ENCODE measurements at regions not wholly inside any gene's neighbourhood (a gene's known extent, or its start where the extent isn't known, plus 50 kb on each side); places are given as distances from the start of the nearest gene placed in this dataset.

DNA sequence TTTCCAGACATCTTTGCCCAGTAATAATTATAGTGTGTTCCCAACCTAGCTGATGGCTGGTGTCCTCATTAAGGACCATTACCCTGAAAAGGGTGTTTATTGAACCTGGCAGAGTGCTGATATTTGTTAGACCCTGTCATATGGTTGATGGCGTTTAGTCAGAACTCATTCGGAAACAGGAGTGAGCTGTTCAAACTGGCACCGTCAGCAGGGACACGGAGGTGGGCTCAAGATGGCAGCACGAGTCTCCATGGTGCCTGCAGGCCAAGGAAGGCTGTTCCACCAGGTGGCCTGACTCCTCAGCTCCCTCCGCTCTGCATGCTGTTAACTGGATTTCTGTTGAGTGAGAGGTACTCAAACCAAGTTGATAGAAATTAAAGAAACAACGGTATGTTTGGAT is 589.1 kb upstream of the MGMT start:
- TF ChIP-seq, protein P1, sequence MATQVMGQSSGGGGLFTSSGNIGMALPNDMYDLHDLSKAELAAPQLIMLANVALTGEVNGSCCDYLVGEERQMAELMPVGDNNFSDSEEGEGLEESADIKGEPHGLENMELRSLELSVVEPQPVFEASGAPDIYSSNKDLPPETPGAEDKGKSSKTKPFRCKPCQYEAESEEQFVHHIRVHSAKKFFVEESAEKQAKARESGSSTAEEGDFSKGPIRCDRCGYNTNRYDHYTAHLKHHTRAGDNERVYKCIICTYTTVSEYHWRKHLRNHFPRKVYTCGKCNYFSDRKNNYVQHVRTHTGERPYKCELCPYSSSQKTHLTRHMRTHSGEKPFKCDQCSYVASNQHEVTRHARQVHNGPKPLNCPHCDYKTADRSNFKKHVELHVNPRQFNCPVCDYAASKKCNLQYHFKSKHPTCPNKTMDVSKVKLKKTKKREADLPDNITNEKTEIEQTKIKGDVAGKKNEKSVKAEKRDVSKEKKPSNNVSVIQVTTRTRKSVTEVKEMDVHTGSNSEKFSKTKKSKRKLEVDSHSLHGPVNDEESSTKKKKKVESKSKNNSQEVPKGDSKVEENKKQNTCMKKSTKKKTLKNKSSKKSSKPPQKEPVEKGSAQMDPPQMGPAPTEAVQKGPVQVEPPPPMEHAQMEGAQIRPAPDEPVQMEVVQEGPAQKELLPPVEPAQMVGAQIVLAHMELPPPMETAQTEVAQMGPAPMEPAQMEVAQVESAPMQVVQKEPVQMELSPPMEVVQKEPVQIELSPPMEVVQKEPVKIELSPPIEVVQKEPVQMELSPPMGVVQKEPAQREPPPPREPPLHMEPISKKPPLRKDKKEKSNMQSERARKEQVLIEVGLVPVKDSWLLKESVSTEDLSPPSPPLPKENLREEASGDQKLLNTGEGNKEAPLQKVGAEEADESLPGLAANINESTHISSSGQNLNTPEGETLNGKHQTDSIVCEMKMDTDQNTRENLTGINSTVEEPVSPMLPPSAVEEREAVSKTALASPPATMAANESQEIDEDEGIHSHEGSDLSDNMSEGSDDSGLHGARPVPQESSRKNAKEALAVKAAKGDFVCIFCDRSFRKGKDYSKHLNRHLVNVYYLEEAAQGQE (IDR thresholded peaks at IDR 0.05; ENCODE audit: borderline replicate concordance) = no peak
- TF ChIP-seq SMC3 (conservative IDR thresholded peaks at IDR 0.05; ENCODE audit: poor library complexity) = no peak
- no peaks in the 10 kb centered on the region for H3K9me3 ChIP-seq (ENCODE audit: low read length)

DNA sequence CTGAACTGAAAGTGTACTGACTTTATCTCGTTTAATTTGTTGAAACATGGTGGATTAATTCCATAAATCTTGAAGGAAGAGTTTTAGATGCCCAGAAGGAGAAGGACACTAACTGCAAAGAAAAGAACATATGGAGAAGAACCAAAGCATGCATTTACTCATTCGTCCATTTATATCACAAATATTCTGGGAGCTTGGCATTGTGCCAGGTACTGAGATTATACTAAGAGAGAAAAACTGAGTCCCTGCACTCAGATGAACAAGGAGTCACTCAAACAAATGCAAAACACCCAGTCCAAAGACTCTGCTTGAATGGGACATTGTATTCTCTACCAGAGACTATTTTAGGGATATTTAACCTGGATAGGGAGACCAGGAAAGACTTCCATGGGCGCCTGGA is 588.0 kb upstream of the MGMT start:
- no peaks in the 10 kb centered on the region for H3K79me2 ChIP-seq (replicated peaks; ENCODE audit: insufficient read depth, low read length)
- H3K36me3 ChIP-seq (ENCODE audit: insufficient read depth, low read length) = no peaks in the 10 kb centered on the region
- no peak for TF ChIP-seq EP300 (conservative IDR thresholded peaks at IDR 0.05; ENCODE audit: poor library complexity, severe bottlenecking)
- no peak for TF ChIP-seq SMC3 (conservative IDR thresholded peaks at IDR 0.05; ENCODE audit: poor library complexity)
- TF ChIP-seq MXI1 (conservative IDR thresholded peaks at IDR 0.05; ENCODE audit: poor library complexity, severe bottlenecking) = no peak
- no peak for TF ChIP-seq POLR2AphosphoS5 (IDR thresholded peaks at IDR 0.05)
- no peak for TF ChIP-seq TAF1 (IDR thresholded peaks at IDR 0.05; ENCODE audit: low read depth)
- TF ChIP-seq EZH2 (IDR thresholded peaks at IDR 0.05; ENCODE audit: borderline replicate concordance, insufficient read depth, low read length, poor library complexity, severe bottlenecking) = no peak
- TF ChIP-seq, protein P2, sequence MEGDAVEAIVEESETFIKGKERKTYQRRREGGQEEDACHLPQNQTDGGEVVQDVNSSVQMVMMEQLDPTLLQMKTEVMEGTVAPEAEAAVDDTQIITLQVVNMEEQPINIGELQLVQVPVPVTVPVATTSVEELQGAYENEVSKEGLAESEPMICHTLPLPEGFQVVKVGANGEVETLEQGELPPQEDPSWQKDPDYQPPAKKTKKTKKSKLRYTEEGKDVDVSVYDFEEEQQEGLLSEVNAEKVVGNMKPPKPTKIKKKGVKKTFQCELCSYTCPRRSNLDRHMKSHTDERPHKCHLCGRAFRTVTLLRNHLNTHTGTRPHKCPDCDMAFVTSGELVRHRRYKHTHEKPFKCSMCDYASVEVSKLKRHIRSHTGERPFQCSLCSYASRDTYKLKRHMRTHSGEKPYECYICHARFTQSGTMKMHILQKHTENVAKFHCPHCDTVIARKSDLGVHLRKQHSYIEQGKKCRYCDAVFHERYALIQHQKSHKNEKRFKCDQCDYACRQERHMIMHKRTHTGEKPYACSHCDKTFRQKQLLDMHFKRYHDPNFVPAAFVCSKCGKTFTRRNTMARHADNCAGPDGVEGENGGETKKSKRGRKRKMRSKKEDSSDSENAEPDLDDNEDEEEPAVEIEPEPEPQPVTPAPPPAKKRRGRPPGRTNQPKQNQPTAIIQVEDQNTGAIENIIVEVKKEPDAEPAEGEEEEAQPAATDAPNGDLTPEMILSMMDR (IDR thresholded peaks at IDR 0.05; ENCODE audit: poor library complexity, severe bottlenecking) = no peak
- TF ChIP-seq, protein P1 (IDR thresholded peaks at IDR 0.05; ENCODE audit: borderline replicate concordance) = no peak
- no peak for TF ChIP-seq RAD21 (conservative IDR thresholded peaks at IDR 0.05)
- H3K4me3 ChIP-seq (ENCODE audit: low read length) = no peak overlapping the region
- H3K9me2 ChIP-seq (ENCODE audit: insufficient read depth, low read length) = no peaks in the 10 kb centered on the region
- H3K4me2 ChIP-seq (ENCODE audit: low read length) = no peak overlapping the region
- no peak overlapping the region for H3K9ac ChIP-seq (ENCODE audit: low read length)
- no peaks in the 10 kb centered on the region for H3K9me3 ChIP-seq (ENCODE audit: low read length)
- H2AFZ ChIP-seq (ENCODE audit: low read depth, low read length) = no peak overlapping the region
- no peaks in the 10 kb centered on the region for H3F3A ChIP-seq (ENCODE audit: insufficient read depth, low read length, poor library complexity, severe bottlenecking)
- no peak overlapping the region for H3K27ac ChIP-seq (ENCODE audit: low read length)
- H4K20me1 ChIP-seq (ENCODE audit: insufficient read depth) = no peaks in the 10 kb centered on the region
- no peaks in the 10 kb centered on the region for H3K27me3 ChIP-seq (ENCODE audit: insufficient read depth, low read depth, low read length)

More for the DNA sequence above, 589.1 kb upstream of the MGMT start:
- Histone ChIP-seq H4K20me1 (ENCODE audit: insufficient read depth) (no peaks in the 10 kb centered on the region), H3K79me2 (replicated peaks; ENCODE audit: insufficient read depth, low read length) (no peaks in the 10 kb centered on the region), H3K4me3 (ENCODE audit: low read length) (no peak overlapping the region), H3K27me3 (ENCODE audit: insufficient read depth, low read depth, low read length) (no peaks in the 10 kb centered on the region), H3K36me3 (ENCODE audit: insufficient read depth, low read length) (no peaks in the 10 kb centered on the region), H3K27ac (ENCODE audit: low read length) (no peak overlapping the region), H3K9me2 (ENCODE audit: insufficient read depth, low read length) (no peaks in the 10 kb centered on the region), H3K9ac (ENCODE audit: low read length) (no peak overlapping the region), H3F3A (ENCODE audit: insufficient read depth, low read length, poor library complexity, severe bottlenecking) (no peaks in the 10 kb centered on the region), H2AFZ (ENCODE audit: low read depth, low read length) (no peak overlapping the region), H3K4me2 (ENCODE audit: low read length) (no peak overlapping the region)
